Glutamatergic neuron (in vitro differentiated cells): ENCODE measurements at regions not wholly inside any gene's neighbourhood (a gene's known extent, or its start where the extent isn't known, plus 50 kb on each side); places are given as distances from the start of the nearest gene placed in this dataset.
"Not testable (repeated sequence)": the region's sequence is repeated elsewhere in the genome, so short reads cannot be mapped to it uniquely, and the experiment has no call there.

Experiments used
- DNase-seq: peaks from one replicate; pipeline ENCODE4 v3.0.0; 2022
- H3K27ac Mint-ChIP-seq: one replicate; pipeline ENCODE4 v1.8.0; 2020; ENCODE audit warnings: mild to moderate bottlenecking, mixed read lengths, inconsistent platforms; ENCODE audit not compliant: unreplicated experiment
- H3K27me3 Mint-ChIP-seq: one replicate; pipeline ENCODE4 v1.8.0; 2020; ENCODE audit warnings: mild to moderate bottlenecking, moderate library complexity, mixed read lengths, inconsistent platforms; ENCODE audit not compliant: unreplicated experiment
- H3K36me3 Mint-ChIP-seq: one replicate; pipeline ENCODE4 v1.8.0; 2020; ENCODE audit warnings: mild to moderate bottlenecking, mixed read lengths, inconsistent platforms; ENCODE audit not compliant: unreplicated experiment
- H3K4me1 Mint-ChIP-seq: one replicate; pipeline ENCODE4 v1.8.0; 2020; ENCODE audit warnings: mild to moderate bottlenecking, low read depth, mixed read lengths, inconsistent platforms; ENCODE audit not compliant: unreplicated experiment
- H3K4me3 Mint-ChIP-seq: one replicate; pipeline ENCODE4 v1.8.0; 2020; ENCODE audit warnings: mild to moderate bottlenecking, mixed read lengths, inconsistent platforms; ENCODE audit not compliant: unreplicated experiment
- H3K9me3 Mint-ChIP-seq: one replicate; pipeline ENCODE4 v1.8.0; 2020; ENCODE audit warnings: mild to moderate bottlenecking, moderate library complexity, mixed read lengths, inconsistent platforms; ENCODE audit not compliant: unreplicated experiment
- CTCF ChIP-seq: fragments of 200-600 bp; sonication (generic); IDR thresholded peaks from one replicate; pipeline ENCODE4 v1.5.0; 2021; ENCODE audit not compliant: partially characterized antibody, unreplicated experiment

GRCh38 chr20:30593572-30593971 lies 663.9 kb upstream of the DEFB115 start:
- Mint-ChIP-seq H3K27ac (no peak overlapping the region), H3K9me3 (no peaks in the 10 kb centered on the region), H3K27me3 (peaks cover 3% of the 10 kb centered on the region), H3K36me3 (no peaks in the 10 kb centered on the region), H3K4me3 (no peak overlapping the region), H3K4me1 (no peaks in the 10 kb centered on the region)
- no peak for TF ChIP-seq CTCF
- DNase-seq: no peak

- Mint-ChIP-seq H3K4me1 (no peaks in the 10 kb centered on the region), H3K27ac (no peak overlapping the region), H3K27me3 (peaks cover 3% of the 10 kb centered on the region), H3K9me3 (no peaks in the 10 kb centered on the region), H3K36me3 (no peaks in the 10 kb centered on the region), H3K4me3 (no peak overlapping the region)
- no peak for DNase-seq
- no peak for TF ChIP-seq CTCF
Measured at GRCh38 chr20:30594112-30594511, 663.4 kb upstream of the DEFB115 start.

GRCh38 chr20:30595698-30596097 lies 661.8 kb upstream of the DEFB115 start:
- TF ChIP-seq CTCF: no peak
- DNase-seq: no peak
- Mint-ChIP-seq H3K4me1 (no peaks in the 10 kb centered on the region), H3K9me3 (no peaks in the 10 kb centered on the region), H3K27ac (no peak overlapping the region), H3K27me3 (peaks cover 3% of the 10 kb centered on the region), H3K4me3 (no peak overlapping the region), H3K36me3 (no peaks in the 10 kb centered on the region)

DNA sequence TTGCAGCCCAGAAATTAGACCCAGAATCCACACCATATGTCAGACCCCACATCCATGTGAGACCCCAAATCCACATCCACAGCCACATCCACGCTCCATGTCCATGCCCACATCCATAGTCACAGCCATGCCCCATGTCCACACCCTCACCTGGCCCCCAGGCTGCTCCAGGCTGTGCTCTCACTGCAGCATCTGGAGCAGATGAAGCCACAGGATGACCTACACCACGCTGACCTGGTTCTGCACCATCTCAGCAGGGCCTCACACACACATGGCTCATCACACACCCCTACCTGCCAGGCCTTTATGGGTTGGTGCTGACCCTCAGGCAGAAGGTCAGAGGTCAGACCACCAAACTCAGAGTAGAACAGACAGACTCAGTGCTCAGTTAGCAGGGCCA lies 660.0 kb upstream of the DEFB115 start:
- not testable (repeated sequence) for DNase-seq, H3K4me1 Mint-ChIP-seq, H3K36me3 Mint-ChIP-seq, H3K27me3 Mint-ChIP-seq, H3K9me3 Mint-ChIP-seq, H3K27ac Mint-ChIP-seq, H3K4me3 Mint-ChIP-seq

DNA sequence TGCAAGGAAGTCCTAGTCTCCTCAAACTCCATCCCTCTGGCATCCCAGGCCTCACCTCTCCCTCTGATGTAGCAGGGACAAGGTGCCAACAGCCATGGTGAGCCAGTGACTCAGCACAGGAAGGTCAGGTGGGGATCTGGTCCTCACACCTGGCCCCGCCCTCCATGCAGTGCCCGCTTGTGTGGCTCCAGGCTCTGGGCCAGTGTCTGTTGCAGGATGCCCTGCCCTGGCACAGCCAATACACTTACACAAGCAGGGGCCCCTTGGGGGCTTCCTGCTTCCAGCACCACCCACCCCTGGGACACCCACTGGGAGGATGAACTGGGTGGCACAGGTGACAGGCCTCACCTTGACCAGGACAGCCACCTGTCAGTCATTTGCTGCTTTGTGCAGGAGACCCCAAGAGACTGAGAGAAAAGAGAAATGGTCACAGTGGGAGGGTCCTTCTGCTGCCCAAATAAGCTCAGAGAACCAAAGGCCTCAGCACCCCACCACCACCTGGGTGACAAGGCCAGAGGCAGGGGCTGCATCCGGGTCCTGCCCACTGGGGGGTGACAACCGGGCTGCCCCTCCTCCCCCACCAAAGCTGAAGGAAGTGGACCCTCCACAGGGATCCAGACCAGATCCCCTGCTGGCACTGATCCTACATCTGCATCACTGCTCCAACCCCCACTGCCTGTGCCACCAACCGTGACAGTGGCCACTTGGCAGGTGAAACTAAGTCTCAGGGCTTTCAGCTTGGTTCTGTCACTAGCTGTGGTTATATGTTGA lies 658.8 kb upstream of the DEFB115 start:
- Mint-ChIP-seq H3K36me3 (no peaks in the 10 kb centered on the region), H3K27ac (no peak overlapping the region), H3K9me3 (peaks cover 4% of the 10 kb centered on the region), H3K27me3 (peaks cover 4% of the 10 kb centered on the region), H3K4me3 (no peak overlapping the region), H3K4me1 (no peaks in the 10 kb centered on the region)
- TF ChIP-seq CTCF: no peak
- DNase-seq: no peak
